VCaP (cell line): ENCODE measurements at regions not wholly inside any gene's neighbourhood (a gene's known extent, or its start where the extent isn't known, plus 50 kb on each side); places are given as distances from the start of the nearest gene placed in this dataset.

Source experiments
- H3K27ac ChIP-seq: fragments of 450-650 bp; 2 replicates; pipeline ENCODE4 v1.5.1; 2017
- CTCF ChIP-seq: fragments of 450-650 bp; conservative IDR thresholded peaks from 2 replicates; pipeline ENCODE4 v1.5.1; 2017; ENCODE audit warnings: mild to moderate bottlenecking, moderate library complexity

GRCh38 chr14:87465770-87466169 is 527.2 kb downstream of the GALC start:
- no peak overlapping the region for H3K27ac ChIP-seq
- TF ChIP-seq CTCF = no peak

GRCh38 chr14:87461704-87462103 is 531.3 kb downstream of the GALC start:
- TF ChIP-seq CTCF = no peak
- H3K27ac ChIP-seq = no peak overlapping the region

GRCh38 chr14:87457720-87458119 is 535.3 kb downstream of the GALC start:
- no peak for TF ChIP-seq CTCF
- H3K27ac ChIP-seq = no peak overlapping the region

- no peak for TF ChIP-seq CTCF
Observed at GRCh38 chr14:87450193-87450592, 542.8 kb downstream of the GALC start.

GRCh38 chr14:87449016-87449415 is 544.0 kb downstream of the GALC start:
- H3K27ac ChIP-seq = no peak overlapping the region
- no peak for TF ChIP-seq CTCF

More at GRCh38 chr14:87450193-87450592, 542.8 kb downstream of the GALC start:
- no peak overlapping the region for H3K27ac ChIP-seq

- H3K27ac ChIP-seq = no peak overlapping the region
- no peak for TF ChIP-seq CTCF
Observed at GRCh38 chr14:87443787-87444186, 549.2 kb downstream of the GALC start.

GRCh38 chr14:87443039-87443438 is 549.9 kb downstream of the GALC start:
- TF ChIP-seq CTCF = no peak
- no peak overlapping the region for H3K27ac ChIP-seq

GRCh38 chr14:87437158-87437557 is 555.8 kb downstream of the GALC start:
- TF ChIP-seq CTCF = no peak
- peak overlapping the region; percentile 47 for H3K27ac ChIP-seq
